ENCODE measurements at regions not wholly inside any gene's neighbourhood (a gene's known extent, or its start where the extent isn't known, plus 50 kb on each side); places are given as distances from the start of the nearest gene placed in this dataset.

- TF ChIP-seq CTCF (IDR thresholded peaks at IDR 0.05), result no peak
- no peak for TF ChIP-seq POLR2A (IDR thresholded peaks at IDR 0.05)
- no peak for TF ChIP-seq POLR2AphosphoS5 (IDR thresholded peaks at IDR 0.05)
These were observed 350.7 kb upstream of the SEL1L start for GRCh38 chr14:81884382-81884781.

Measured in prostate gland (tissue), 2 donors.